ENCODE measurements at regions not wholly inside any gene's neighbourhood (a gene's known extent, or its start where the extent isn't known, plus 50 kb on each side); places are given as distances from the start of the nearest gene placed in this dataset.

- TF ChIP-seq CTCF (IDR thresholded peaks at IDR 0.05; ENCODE audit: low read depth, low read length) (no peak), POLR2A (IDR thresholded peaks at IDR 0.05; ENCODE audit: extremely low read depth, insufficient read length) (no peak), MYC (IDR thresholded peaks at IDR 0.05; ENCODE audit: low read depth, low read length) (no peak), MAX (IDR thresholded peaks at IDR 0.05; ENCODE audit: low read depth, low read length) (no peak)
Measured at GRCh38 chr2:153308466-153308865, 170.1 kb downstream of the RPRM start.

Data from NB4 (cell line).